ENCODE measurements at regions not wholly inside any gene's neighbourhood (a gene's known extent, or its start where the extent isn't known, plus 50 kb on each side); places are given as distances from the start of the nearest gene placed in this dataset.

- no peaks in the 10 kb centered on the region for H3K4me1 Mint-ChIP-seq (ENCODE audit: low read depth)
- H3K9me3 Mint-ChIP-seq = no peaks in the 10 kb centered on the region
- H3K4me3 Mint-ChIP-seq = no peak overlapping the region
- H3K27me3 Mint-ChIP-seq (ENCODE audit: low read depth) = no peaks in the 10 kb centered on the region
- DNase-seq = no peak
- no peak overlapping the region for H3K27ac Mint-ChIP-seq
- no peaks in the 10 kb centered on the region for H3K36me3 Mint-ChIP-seq (ENCODE audit: low read depth)
- intact Hi-C loops (cut with micrococcal nuclease) = no loop called here
- CTCF ChIA-PET = no interaction called here
These were observed 326.1 kb downstream of the PIK3C3 start for GRCh38 chr18:42281124-42281523.

- CTCF ChIA-PET = interaction anchor here (1.2 kb wide), 1 partner anchor 9 kb away, joined by 3 read pairs; no protein-coding TSS in a partner anchor
- intact Hi-C loops (cut with micrococcal nuclease) = no loop called here
- Mint-ChIP-seq H3K4me1 (ENCODE audit: low read depth) (no peaks in the 10 kb centered on the region), H3K4me3 (no peak overlapping the region), H3K36me3 (ENCODE audit: low read depth) (no peaks in the 10 kb centered on the region), H3K9me3 (no peaks in the 10 kb centered on the region), H3K27ac (no peak overlapping the region), H3K27me3 (ENCODE audit: low read depth) (no peaks in the 10 kb centered on the region)
- DNase-seq = no peak
These were observed 326.8 kb downstream of the PIK3C3 start for GRCh38 chr18:42281851-42282250.

GRCh38 chr18:42287047-42287446, 332.0 kb downstream of the PIK3C3 start:
- DNase-seq = no peak
- no peaks in the 10 kb centered on the region for H3K9me3 Mint-ChIP-seq
- no peaks in the 10 kb centered on the region for H3K4me1 Mint-ChIP-seq (ENCODE audit: low read depth)
- no peaks in the 10 kb centered on the region for H3K27me3 Mint-ChIP-seq (ENCODE audit: low read depth)
- CTCF ChIA-PET = interaction anchor here (0.9 kb wide), 1 partner anchor 12 kb away, joined by 4 read pairs; no protein-coding TSS in a partner anchor
- H3K4me3 Mint-ChIP-seq = no peak overlapping the region
- H3K36me3 Mint-ChIP-seq (ENCODE audit: low read depth) = no peaks in the 10 kb centered on the region
- intact Hi-C loops (cut with micrococcal nuclease) = no loop called here
- no peak overlapping the region for H3K27ac Mint-ChIP-seq

GRCh38 chr18:42288129-42288528, 333.1 kb downstream of the PIK3C3 start:
- DNase-seq = no peak
- Mint-ChIP-seq H3K27me3 (ENCODE audit: low read depth) (no peaks in the 10 kb centered on the region), H3K27ac (no peak overlapping the region), H3K36me3 (ENCODE audit: low read depth) (no peaks in the 10 kb centered on the region), H3K4me3 (no peak overlapping the region), H3K9me3 (peaks cover 4% of the 10 kb centered on the region), H3K4me1 (ENCODE audit: low read depth) (no peaks in the 10 kb centered on the region)
- intact Hi-C loops (cut with micrococcal nuclease) = no loop called here
- CTCF ChIA-PET = no interaction called here

GRCh38 chr18:42289526-42289925, 334.5 kb downstream of the PIK3C3 start:
- H3K9me3 Mint-ChIP-seq = peaks cover 4% of the 10 kb centered on the region
- H3K4me1 Mint-ChIP-seq (ENCODE audit: low read depth) = no peaks in the 10 kb centered on the region
- no peaks in the 10 kb centered on the region for H3K36me3 Mint-ChIP-seq (ENCODE audit: low read depth)
- DNase-seq = no peak
- no peak overlapping the region for H3K4me3 Mint-ChIP-seq
- H3K27me3 Mint-ChIP-seq (ENCODE audit: low read depth) = no peaks in the 10 kb centered on the region
- H3K27ac Mint-ChIP-seq = no peak overlapping the region
- CTCF ChIA-PET = interaction anchor here (1.4 kb wide), 1 partner anchor 175 kb away, joined by 3 read pairs; no protein-coding TSS in a partner anchor
- intact Hi-C loops (cut with micrococcal nuclease) = no loop called here

- Mint-ChIP-seq H3K9me3 (peaks cover 4% of the 10 kb centered on the region), H3K27ac (no peak overlapping the region), H3K4me1 (ENCODE audit: low read depth) (no peaks in the 10 kb centered on the region), H3K27me3 (ENCODE audit: low read depth) (peaks cover 3% of the 10 kb centered on the region), H3K4me3 (no peak overlapping the region), H3K36me3 (ENCODE audit: low read depth) (no peaks in the 10 kb centered on the region)
- no peak for DNase-seq
- intact Hi-C loops (cut with micrococcal nuclease) = no loop called here
- CTCF ChIA-PET = no interaction called here
These were observed 335.6 kb downstream of the PIK3C3 start for GRCh38 chr18:42290318-42291307.

- intact Hi-C loops (cut with micrococcal nuclease) = no loop called here
- H3K4me1 Mint-ChIP-seq (ENCODE audit: low read depth) = no peaks in the 10 kb centered on the region
- CTCF ChIA-PET = no interaction called here
- no peak overlapping the region for H3K27ac Mint-ChIP-seq
- no peaks in the 10 kb centered on the region for H3K36me3 Mint-ChIP-seq (ENCODE audit: low read depth)
- H3K4me3 Mint-ChIP-seq = no peak overlapping the region
- DNase-seq = no peak
- H3K9me3 Mint-ChIP-seq = peaks cover 4% of the 10 kb centered on the region
- peaks cover 3% of the 10 kb centered on the region for H3K27me3 Mint-ChIP-seq (ENCODE audit: low read depth)
These were observed 337.6 kb downstream of the PIK3C3 start for GRCh38 chr18:42292654-42293053.

- CTCF ChIA-PET = interaction anchor here (1.1 kb wide), 1 partner anchor 300 kb away, joined by 3 read pairs; no protein-coding TSS in a partner anchor
- intact Hi-C loops (cut with micrococcal nuclease) = no loop called here
- DNase-seq = no peak
- Mint-ChIP-seq H3K4me3 (no peak overlapping the region), H3K4me1 (ENCODE audit: low read depth) (no peaks in the 10 kb centered on the region), H3K27me3 (ENCODE audit: low read depth) (peaks cover 7% of the 10 kb centered on the region), H3K27ac (no peak overlapping the region), H3K36me3 (ENCODE audit: low read depth) (no peaks in the 10 kb centered on the region), H3K9me3 (peaks cover 4% of the 10 kb centered on the region)
These were observed 341.2 kb downstream of the PIK3C3 start for GRCh38 chr18:42296192-42296591.

GRCh38 chr18:42296723-42297122, 341.7 kb downstream of the PIK3C3 start:
- Mint-ChIP-seq H3K4me3 (no peak overlapping the region), H3K27ac (no peak overlapping the region), H3K9me3 (peaks cover 4% of the 10 kb centered on the region), H3K36me3 (ENCODE audit: low read depth) (no peaks in the 10 kb centered on the region), H3K4me1 (ENCODE audit: low read depth) (no peaks in the 10 kb centered on the region), H3K27me3 (ENCODE audit: low read depth) (peaks cover 7% of the 10 kb centered on the region)
- no peak for DNase-seq
- CTCF ChIA-PET = interaction anchor here (1.1 to 3.5 kb wide), 3 partner anchors 182 to 976 kb away, joined by 3 to 14 read pairs (median 4); no protein-coding TSS in a partner anchor
- intact Hi-C loops (cut with micrococcal nuclease) = no loop called here

- intact Hi-C loops (cut with micrococcal nuclease) = loop anchor here (1.0 to 2.0 kb wide), 4 partner anchors 185 to 1288 kb away; no protein-coding TSS in a partner anchor
- Mint-ChIP-seq H3K4me3 (no peak overlapping the region), H3K36me3 (ENCODE audit: low read depth) (no peaks in the 10 kb centered on the region), H3K4me1 (ENCODE audit: low read depth) (no peaks in the 10 kb centered on the region), H3K27ac (no peak overlapping the region), H3K9me3 (no peaks in the 10 kb centered on the region), H3K27me3 (ENCODE audit: low read depth) (peaks cover 7% of the 10 kb centered on the region)
- CTCF ChIA-PET = interaction anchor here (0.6 to 3.5 kb wide), 14 partner anchors 8 to 1056 kb away, joined by 3 to 14 read pairs (median 3); no protein-coding TSS in a partner anchor
- DNase-seq = peak; percentile 79
These were observed 344.0 kb downstream of the PIK3C3 start for GRCh38 chr18:42298759-42299675.

GRCh38 chr18:42305869-42306593, 351.0 kb downstream of the PIK3C3 start:
- Mint-ChIP-seq H3K4me3 (no peak overlapping the region), H3K27ac (no peak overlapping the region), H3K4me1 (ENCODE audit: low read depth) (no peaks in the 10 kb centered on the region), H3K27me3 (ENCODE audit: low read depth) (peaks cover 7% of the 10 kb centered on the region), H3K9me3 (no peaks in the 10 kb centered on the region), H3K36me3 (ENCODE audit: low read depth) (no peaks in the 10 kb centered on the region)
- CTCF ChIA-PET = interaction anchor here (0.6 to 1.1 kb wide), 2 partner anchors 7 to 96 kb away, joined by 3 to 4 read pairs; no protein-coding TSS in a partner anchor
- no peak for DNase-seq
- intact Hi-C loops (cut with micrococcal nuclease) = no loop called here

Measured in activated naive CD4-positive, alpha-beta T cell treated with anti-CD3 and anti-CD28 coated beads for 36 hours (primary cell).